ENCODE measurements at regions not wholly inside any gene's neighbourhood (a gene's known extent, or its start where the extent isn't known, plus 50 kb on each side); places are given as distances from the start of the nearest gene placed in this dataset.

DNA sequence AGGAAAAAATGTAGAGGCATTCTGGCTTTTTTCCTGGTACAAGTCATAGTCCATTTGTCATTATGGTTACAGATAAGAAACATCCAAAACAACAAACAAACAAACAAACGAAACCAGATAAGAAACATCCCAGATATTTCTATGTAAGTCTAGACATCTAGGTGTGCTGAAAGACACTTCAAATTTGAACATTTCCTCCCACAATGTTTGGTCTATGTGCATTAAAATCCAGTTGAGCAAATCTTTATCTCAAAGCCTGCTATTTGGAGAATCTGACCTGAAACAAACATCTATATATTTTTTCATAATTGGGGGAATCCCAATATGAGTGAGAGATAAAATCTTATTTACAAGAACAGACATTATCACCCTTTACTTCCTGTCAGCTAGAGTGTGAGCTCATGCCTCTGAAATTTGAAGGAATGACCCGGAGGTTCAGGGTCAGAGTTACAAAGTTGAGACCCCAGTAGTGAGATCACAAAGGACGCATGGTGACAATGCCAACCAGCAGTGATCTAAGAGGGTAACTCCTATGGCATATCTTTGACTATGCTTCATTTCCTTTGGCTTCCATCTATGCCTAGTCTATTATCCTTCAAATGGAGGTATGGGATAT, 182.9 kb upstream of the ATP1B1 start:
- Histone ChIP-seq H3K36me3 (ENCODE audit: control insufficient read depth in 2 of 3, insufficient read depth in 3 of 3, low read length in 3 of 3) (no peaks in the 10 kb centered on the region), H3K4me3 (ENCODE audit: low read length in 3 of 3) (no peak overlapping the region), H3K9me3 (ENCODE audit: control insufficient read depth in 2 of 3, insufficient read depth in 1 of 3, low read length in 3 of 3) (no peaks in the 10 kb centered on the region), H3K4me1 (ENCODE audit: control insufficient read depth in 2 of 3, insufficient read depth in 2 of 3, low read depth in 1 of 3, low read length in 3 of 3) (peaks cover 0 to 22% (median 3%) of the 10 kb centered on the region in 3 donors), H3K27me3 (ENCODE audit: control insufficient read depth, insufficient read depth, low read length) (no peaks in the 10 kb centered on the region), H3K27ac (ENCODE audit: low read depth in 2 of 2, low read length in 2 of 2) (no peak overlapping the region), H3K9ac (ENCODE audit: low read length in 3 of 3) (no peak overlapping the region)
- no peak for FAIRE-seq
- intact Hi-C loops (cut with DNase I): no loop called here
- TF ChIP-seq, protein P1, sequence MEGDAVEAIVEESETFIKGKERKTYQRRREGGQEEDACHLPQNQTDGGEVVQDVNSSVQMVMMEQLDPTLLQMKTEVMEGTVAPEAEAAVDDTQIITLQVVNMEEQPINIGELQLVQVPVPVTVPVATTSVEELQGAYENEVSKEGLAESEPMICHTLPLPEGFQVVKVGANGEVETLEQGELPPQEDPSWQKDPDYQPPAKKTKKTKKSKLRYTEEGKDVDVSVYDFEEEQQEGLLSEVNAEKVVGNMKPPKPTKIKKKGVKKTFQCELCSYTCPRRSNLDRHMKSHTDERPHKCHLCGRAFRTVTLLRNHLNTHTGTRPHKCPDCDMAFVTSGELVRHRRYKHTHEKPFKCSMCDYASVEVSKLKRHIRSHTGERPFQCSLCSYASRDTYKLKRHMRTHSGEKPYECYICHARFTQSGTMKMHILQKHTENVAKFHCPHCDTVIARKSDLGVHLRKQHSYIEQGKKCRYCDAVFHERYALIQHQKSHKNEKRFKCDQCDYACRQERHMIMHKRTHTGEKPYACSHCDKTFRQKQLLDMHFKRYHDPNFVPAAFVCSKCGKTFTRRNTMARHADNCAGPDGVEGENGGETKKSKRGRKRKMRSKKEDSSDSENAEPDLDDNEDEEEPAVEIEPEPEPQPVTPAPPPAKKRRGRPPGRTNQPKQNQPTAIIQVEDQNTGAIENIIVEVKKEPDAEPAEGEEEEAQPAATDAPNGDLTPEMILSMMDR (IDR thresholded peaks at IDR 0.05; ENCODE audit: borderline replicate concordance, extremely low read depth, insufficient read depth): no peak
- no peak for DNase-seq

DNA sequence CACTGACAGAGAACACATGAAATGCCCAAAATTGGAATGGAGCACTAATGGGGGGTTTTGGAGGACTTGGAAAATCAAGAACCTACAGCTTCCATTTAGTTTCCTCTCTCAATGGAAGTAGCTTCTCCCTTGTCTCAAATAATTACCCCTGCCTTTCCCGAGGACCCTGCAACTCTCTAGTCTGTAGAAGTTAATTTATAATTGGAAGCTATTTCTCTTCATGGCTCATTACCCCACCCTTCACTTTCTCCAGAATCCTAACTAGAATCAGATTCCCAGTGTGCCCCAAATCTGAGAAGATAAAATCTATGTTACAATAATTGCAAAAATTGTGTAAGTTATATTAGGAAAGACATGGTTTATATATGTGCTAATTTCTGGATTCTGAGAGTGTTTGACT, 181.5 kb upstream of the ATP1B1 start:
- FAIRE-seq (peak; percentile 51), DNase-seq (peak in 2 of 5 donors; percentile 64 to 73)
- Histone ChIP-seq H3K36me3 (ENCODE audit: control insufficient read depth in 2 of 3, insufficient read depth in 3 of 3, low read length in 3 of 3) (no peaks in the 10 kb centered on the region), H3K27me3 (ENCODE audit: control insufficient read depth, insufficient read depth, low read length) (no peaks in the 10 kb centered on the region), H3K9ac (ENCODE audit: low read length in 3 of 3) (no peak overlapping the region), H3K27ac (ENCODE audit: low read depth in 2 of 2, low read length in 2 of 2) (no peak overlapping the region), H3K9me3 (ENCODE audit: control insufficient read depth in 2 of 3, insufficient read depth in 1 of 3, low read length in 3 of 3) (no peaks in the 10 kb centered on the region), H3K4me3 (ENCODE audit: low read length in 3 of 3) (no peak overlapping the region), H3K4me1 (ENCODE audit: control insufficient read depth in 2 of 3, insufficient read depth in 2 of 3, low read depth in 1 of 3, low read length in 3 of 3) (peaks cover 0 to 20% (median 2%) of the 10 kb centered on the region in 3 donors)
- TF ChIP-seq, protein P1 (IDR thresholded peaks at IDR 0.05; ENCODE audit: borderline replicate concordance, extremely low read depth, insufficient read depth): no peak
- intact Hi-C loops (cut with DNase I): no loop called here

DNA sequence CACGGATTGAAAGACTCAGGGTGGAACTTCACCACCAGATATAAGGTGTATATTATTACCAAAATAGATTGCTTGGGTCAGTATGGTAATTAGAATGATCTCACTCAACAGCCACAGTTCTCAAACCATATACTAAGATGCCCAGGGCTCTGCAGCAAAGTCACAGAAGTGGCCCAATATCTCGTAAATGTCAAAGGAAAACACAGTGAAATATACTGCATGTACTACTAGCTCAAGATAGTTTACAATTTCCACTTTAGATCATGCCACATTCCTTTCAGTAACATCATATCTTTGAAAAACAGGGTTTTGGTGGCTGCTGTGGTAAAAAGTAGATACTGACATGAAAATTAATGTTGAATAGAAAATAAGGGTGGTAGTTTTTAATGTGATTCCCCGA, 180.3 kb upstream of the ATP1B1 start:
- DNase-seq (no peak), FAIRE-seq (no peak)
- peaks cover 0 to 11% (median 0%) of the 10 kb centered on the region in 3 donors for H3K4me1 ChIP-seq (ENCODE audit: control insufficient read depth in 2 of 3, insufficient read depth in 2 of 3, low read depth in 1 of 3, low read length in 3 of 3)
- TF ChIP-seq, protein P1 (IDR thresholded peaks at IDR 0.05; ENCODE audit: borderline replicate concordance, extremely low read depth, insufficient read depth): no peak
- no peak overlapping the region for H3K27ac ChIP-seq (ENCODE audit: low read depth in 2 of 2, low read length in 2 of 2)
- H3K36me3 ChIP-seq (ENCODE audit: control insufficient read depth in 2 of 3, insufficient read depth in 3 of 3, low read length in 3 of 3): no peaks in the 10 kb centered on the region
- H3K9ac ChIP-seq (ENCODE audit: low read length in 3 of 3): no peak overlapping the region
- no peaks in the 10 kb centered on the region for H3K27me3 ChIP-seq (ENCODE audit: control insufficient read depth, insufficient read depth, low read length)
- H3K4me3 ChIP-seq (ENCODE audit: low read length in 3 of 3): no peak overlapping the region
- intact Hi-C loops (cut with DNase I): no loop called here
- no peaks in the 10 kb centered on the region for H3K9me3 ChIP-seq (ENCODE audit: control insufficient read depth in 2 of 3, insufficient read depth in 1 of 3, low read length in 3 of 3)

DNA sequence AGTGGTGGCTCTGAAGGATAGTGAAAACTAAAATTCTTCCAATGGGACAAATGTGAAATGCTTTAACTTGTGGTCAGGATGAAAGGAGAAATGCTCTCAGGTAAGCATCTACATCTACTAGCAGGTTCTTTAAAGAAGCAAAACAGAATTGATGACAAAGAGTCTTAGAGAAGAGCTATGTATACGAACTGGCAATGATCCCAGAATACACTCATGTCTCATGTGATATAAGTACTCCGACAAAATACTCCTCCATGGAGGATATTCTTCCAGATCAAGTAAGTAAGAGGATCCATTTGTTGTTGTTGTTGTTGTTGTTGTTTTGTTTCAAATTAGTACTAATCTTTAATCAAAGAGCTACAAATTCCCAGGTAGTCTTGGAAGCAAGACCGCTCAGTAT, 174.0 kb upstream of the ATP1B1 start:
- DNase-seq (no peak), FAIRE-seq (no peak)
- H3K4me3 ChIP-seq (ENCODE audit: low read length in 3 of 3): no peak overlapping the region
- intact Hi-C loops (cut with DNase I): no loop called here
- H3K27ac ChIP-seq (ENCODE audit: low read depth in 2 of 2, low read length in 2 of 2): no peak overlapping the region
- no peaks in the 10 kb centered on the region for H3K9me3 ChIP-seq (ENCODE audit: control insufficient read depth in 2 of 3, insufficient read depth in 1 of 3, low read length in 3 of 3)
- TF ChIP-seq, protein P1 (IDR thresholded peaks at IDR 0.05; ENCODE audit: borderline replicate concordance, extremely low read depth, insufficient read depth): no peak
- no peak overlapping the region for H3K9ac ChIP-seq (ENCODE audit: low read length in 3 of 3)
- H3K36me3 ChIP-seq (ENCODE audit: control insufficient read depth in 2 of 3, insufficient read depth in 3 of 3, low read length in 3 of 3): no peaks in the 10 kb centered on the region
- H3K27me3 ChIP-seq (ENCODE audit: control insufficient read depth, insufficient read depth, low read length): no peaks in the 10 kb centered on the region
- H3K4me1 ChIP-seq (ENCODE audit: control insufficient read depth in 2 of 3, insufficient read depth in 2 of 3, low read depth in 1 of 3, low read length in 3 of 3): no peaks in the 10 kb centered on the region

Data from kidney (tissue), 13 donors.